ENCODE measurements at regions not wholly inside any gene's neighbourhood (a gene's known extent, or its start where the extent isn't known, plus 50 kb on each side); places are given as distances from the start of the nearest gene placed in this dataset.

DNA sequence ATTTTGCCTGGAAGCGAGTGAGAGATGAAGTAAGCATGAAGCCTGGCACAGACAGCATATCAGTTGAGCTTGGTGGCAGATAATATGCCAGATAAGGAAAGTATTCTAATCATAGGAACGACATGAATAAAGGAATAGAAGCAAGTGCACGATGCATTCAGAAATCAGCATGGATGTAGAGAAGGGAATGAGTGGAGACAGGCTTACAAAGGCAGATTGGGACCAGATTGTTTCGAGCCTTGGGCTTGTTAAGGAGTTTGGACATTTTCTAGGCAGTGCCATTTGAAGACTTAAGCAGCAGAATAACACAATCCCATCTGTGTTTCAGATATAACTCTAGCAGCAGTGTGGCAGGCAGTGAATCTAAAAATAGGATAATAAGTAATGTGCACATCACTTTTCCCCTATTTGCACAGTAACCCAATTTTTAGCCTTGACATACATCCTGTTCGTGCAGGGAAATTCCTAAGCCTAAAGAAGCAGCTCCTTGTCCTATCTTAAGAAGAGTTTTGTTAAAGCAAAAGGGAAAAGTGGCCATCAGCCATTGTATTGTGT is 450.2 kb downstream of the PLCL1 start:
- TF ChIP-seq EZH2 (IDR thresholded peaks at IDR 0.05; ENCODE audit: borderline replicate concordance, low read depth, low read length, poor library complexity, severe bottlenecking) (no peak), CTCF (conservative IDR thresholded peaks at IDR 0.05; ENCODE audit: low read depth, low read length) (no peak)
- ChIA-PET CTCF (no interaction called here), POLR2A (ENCODE audit: low non-redundant PET) (no interaction called here)
- Histone ChIP-seq H3K36me3 (ENCODE audit: insufficient read depth, low read length, poor library complexity, severe bottlenecking) (no peaks in the 10 kb centered on the region), H3K9me3 (ENCODE audit: low read depth, low read length, poor library complexity, severe bottlenecking) (no peaks in the 10 kb centered on the region), H3K27me3 (replicated peaks; ENCODE audit: insufficient read depth, low read depth, low read length, poor library complexity) (peaks cover 16% of the 10 kb centered on the region), H3K4me3 (ENCODE audit: low read depth, low read length, poor library complexity, severe bottlenecking) (no peak overlapping the region), H3K27ac (ENCODE audit: low read depth, low read length, poor library complexity, severe bottlenecking) (no peak overlapping the region), H3K4me1 (ENCODE audit: insufficient read depth, low read length, poor library complexity, severe bottlenecking) (no peaks in the 10 kb centered on the region)
- DNase-seq (ENCODE audit: low spot score) = no peak
- intact Hi-C loops (cut with micrococcal nuclease; ENCODE audit: unreplicated experiment) = no loop called here
- no TSS peak for BruUV-seq (replicated peaks)

GRCh38 chr2:198253995-198254394 is 449.6 kb downstream of the PLCL1 start:
- Histone ChIP-seq H3K9me3 (ENCODE audit: low read depth, low read length, poor library complexity, severe bottlenecking) (no peaks in the 10 kb centered on the region), H3K4me3 (ENCODE audit: low read depth, low read length, poor library complexity, severe bottlenecking) (no peak overlapping the region), H3K4me1 (ENCODE audit: insufficient read depth, low read length, poor library complexity, severe bottlenecking) (no peaks in the 10 kb centered on the region), H3K27me3 (replicated peaks; ENCODE audit: insufficient read depth, low read depth, low read length, poor library complexity) (peaks cover 16% of the 10 kb centered on the region), H3K27ac (ENCODE audit: low read depth, low read length, poor library complexity, severe bottlenecking) (no peak overlapping the region), H3K36me3 (ENCODE audit: insufficient read depth, low read length, poor library complexity, severe bottlenecking) (no peaks in the 10 kb centered on the region)
- DNase-seq (ENCODE audit: low spot score) = no peak
- CTCF ChIA-PET = no interaction called here
- BruUV-seq (replicated peaks) = no TSS peak
- no peak for TF ChIP-seq CTCF (conservative IDR thresholded peaks at IDR 0.05; ENCODE audit: low read depth, low read length)
- TF ChIP-seq EZH2 (IDR thresholded peaks at IDR 0.05; ENCODE audit: borderline replicate concordance, low read depth, low read length, poor library complexity, severe bottlenecking) = no peak
- POLR2A ChIA-PET (ENCODE audit: low non-redundant PET) = no interaction called here
- intact Hi-C loops (cut with micrococcal nuclease; ENCODE audit: unreplicated experiment) = no loop called here

DNA sequence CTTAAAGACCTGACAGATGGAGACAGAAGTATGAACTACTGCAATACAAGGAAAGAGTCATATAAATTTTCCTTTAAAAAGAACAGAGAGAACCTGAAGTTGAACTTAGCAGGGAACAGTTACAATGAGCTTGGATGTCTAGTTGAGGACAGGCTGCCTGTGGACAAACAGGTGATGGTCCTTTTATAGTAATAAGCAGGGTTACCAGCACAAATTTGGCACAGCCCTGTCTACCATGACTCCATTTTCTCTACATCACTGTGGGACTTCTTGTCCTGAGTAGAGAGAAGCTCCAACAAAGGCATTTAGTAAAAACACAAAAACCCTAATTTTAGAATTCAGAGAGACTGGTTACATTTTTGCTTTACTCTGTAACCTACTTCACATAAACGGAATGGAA is 448.1 kb downstream of the PLCL1 start:
- no peaks in the 10 kb centered on the region for H3K36me3 ChIP-seq (ENCODE audit: insufficient read depth, low read length, poor library complexity, severe bottlenecking)
- peaks cover 11% of the 10 kb centered on the region for H3K27me3 ChIP-seq (replicated peaks; ENCODE audit: insufficient read depth, low read depth, low read length, poor library complexity)
- H3K9me3 ChIP-seq (ENCODE audit: low read depth, low read length, poor library complexity, severe bottlenecking) = no peaks in the 10 kb centered on the region
- BruUV-seq (replicated peaks) = no TSS peak
- CTCF ChIA-PET = no interaction called here
- no peak for TF ChIP-seq CTCF (conservative IDR thresholded peaks at IDR 0.05; ENCODE audit: low read depth, low read length)
- no peak for TF ChIP-seq EZH2 (IDR thresholded peaks at IDR 0.05; ENCODE audit: borderline replicate concordance, low read depth, low read length, poor library complexity, severe bottlenecking)
- POLR2A ChIA-PET (ENCODE audit: low non-redundant PET) = no interaction called here
- H3K27ac ChIP-seq (ENCODE audit: low read depth, low read length, poor library complexity, severe bottlenecking) = no peak overlapping the region
- intact Hi-C loops (cut with micrococcal nuclease; ENCODE audit: unreplicated experiment) = no loop called here
- no peaks in the 10 kb centered on the region for H3K4me1 ChIP-seq (ENCODE audit: insufficient read depth, low read length, poor library complexity, severe bottlenecking)
- H3K4me3 ChIP-seq (ENCODE audit: low read depth, low read length, poor library complexity, severe bottlenecking) = no peak overlapping the region
- DNase-seq (ENCODE audit: low spot score) = no peak

Measured in A673 (cell line).